ENCODE measurements at regions not wholly inside any gene's neighbourhood (a gene's known extent, or its start where the extent isn't known, plus 50 kb on each side); places are given as distances from the start of the nearest gene placed in this dataset.

DNA sequence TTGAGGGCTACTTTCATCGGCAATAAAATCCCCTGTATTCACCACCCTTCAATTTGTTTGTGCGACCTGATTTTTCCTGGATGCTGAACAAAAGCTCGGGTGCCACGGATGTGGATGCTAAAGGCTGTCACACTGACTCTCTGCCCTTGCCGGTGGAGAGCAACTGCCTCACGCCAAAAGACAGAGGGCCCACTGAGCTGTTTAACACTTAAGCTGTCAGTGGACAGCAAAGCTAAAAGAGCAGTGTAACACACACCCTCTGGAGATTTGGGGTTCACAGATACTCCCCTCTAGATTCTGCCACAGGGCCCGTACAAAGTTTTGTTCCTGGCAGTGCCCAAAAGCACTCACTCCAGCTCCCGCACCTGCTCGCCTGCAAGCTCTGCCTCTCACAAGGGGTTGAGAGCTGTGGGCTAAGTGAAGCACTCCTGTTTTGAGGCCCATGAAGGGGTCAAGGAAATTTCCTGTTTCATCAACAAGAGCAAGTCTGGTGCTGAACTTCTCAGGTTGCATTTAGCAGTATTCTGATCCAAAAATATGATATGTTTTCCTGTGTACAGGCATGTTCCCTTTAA, 1571.9 kb downstream of the ADGRL3 start:
- Histone ChIP-seq H3K56ac (ENCODE audit: insufficient read length, low read depth, low read length) (no peak overlapping the region), H3T11ph (ENCODE audit: low read length) (no peak overlapping the region), H3K27me3 (ENCODE audit: insufficient read depth, low read length) (no peaks in the 10 kb centered on the region), H2BK12ac (ENCODE audit: insufficient read length, low read depth, low read length) (no peak overlapping the region), H3K27ac (ENCODE audit: insufficient read length, low read depth, low read length) (no peak overlapping the region), H3K4me2 (ENCODE audit: insufficient read depth, insufficient read length, low read length) (no peak overlapping the region), H2AK5ac (ENCODE audit: insufficient read length, low read length) (no peak overlapping the region), H3K4ac (ENCODE audit: low read depth, low read length) (no peak overlapping the region), H4K8ac (replicated peaks; ENCODE audit: insufficient read length, low read depth, low read length) (no peak overlapping the region), H3K4me1 (ENCODE audit: insufficient read depth, low read length) (no peaks in the 10 kb centered on the region), H4K20me1 (ENCODE audit: control insufficient read depth, insufficient read depth, insufficient read length) (no peaks in the 10 kb centered on the region), H2BK20ac (ENCODE audit: low read depth, low read length, poor library complexity, severe bottlenecking) (no peak overlapping the region), H3K79me2 (ENCODE audit: insufficient read depth, low read length) (no peaks in the 10 kb centered on the region), H2BK15ac (ENCODE audit: low read depth, low read length) (no peak overlapping the region), H3K23ac (ENCODE audit: insufficient read length, low read depth, low read length) (no peak overlapping the region), H3K18ac (ENCODE audit: insufficient read length, low read depth, low read length) (no peak overlapping the region), H3K23me2 (ENCODE audit: insufficient read length, low read depth, low read length, poor library complexity, severe bottlenecking) (no peaks in the 10 kb centered on the region), H2BK5ac (ENCODE audit: insufficient read length, low read length) (no peak overlapping the region), H2AFZ (ENCODE audit: low read length) (no peak overlapping the region), H3K79me1 (ENCODE audit: insufficient read depth, low read depth, low read length, poor library complexity, severe bottlenecking) (no peaks in the 10 kb centered on the region), H3K14ac (ENCODE audit: insufficient read depth, low read length) (no peak overlapping the region), H3K9me3 (ENCODE audit: control insufficient read depth, low read depth, low read length) (no peaks in the 10 kb centered on the region), H3K9ac (ENCODE audit: extremely low read depth, insufficient read length, low read length) (no peak overlapping the region), H2BK120ac (ENCODE audit: low read depth, low read length, poor library complexity, severe bottlenecking) (no peak overlapping the region), H4K91ac (ENCODE audit: insufficient read length, low read depth, low read length) (no peak overlapping the region), H4K5ac (ENCODE audit: insufficient read length, low read depth, low read length) (no peak overlapping the region)
- H3K4me3 Mint-ChIP-seq: no peak overlapping the region
- no peaks in the 10 kb centered on the region for H3K36me3 Mint-ChIP-seq (ENCODE audit: insufficient read depth in 1 of 3, low read depth in 3 of 3)
- no peak for DNase-seq
- WGBS (ENCODE audit: extremely low coverage, insufficient read length, low lambda C conversion rate): no CpG with 5 or more reads among the region's 9 CpGs
- H3K9me3 Mint-ChIP-seq: no peaks in the 10 kb centered on the region
- no peak overlapping the region for H3K27ac Mint-ChIP-seq
- no peaks in the 10 kb centered on the region for H3K4me1 Mint-ChIP-seq
- no peaks in the 10 kb centered on the region for H3K27me3 Mint-ChIP-seq (ENCODE audit: low read depth)
- TF ChIP-seq, protein P1, sequence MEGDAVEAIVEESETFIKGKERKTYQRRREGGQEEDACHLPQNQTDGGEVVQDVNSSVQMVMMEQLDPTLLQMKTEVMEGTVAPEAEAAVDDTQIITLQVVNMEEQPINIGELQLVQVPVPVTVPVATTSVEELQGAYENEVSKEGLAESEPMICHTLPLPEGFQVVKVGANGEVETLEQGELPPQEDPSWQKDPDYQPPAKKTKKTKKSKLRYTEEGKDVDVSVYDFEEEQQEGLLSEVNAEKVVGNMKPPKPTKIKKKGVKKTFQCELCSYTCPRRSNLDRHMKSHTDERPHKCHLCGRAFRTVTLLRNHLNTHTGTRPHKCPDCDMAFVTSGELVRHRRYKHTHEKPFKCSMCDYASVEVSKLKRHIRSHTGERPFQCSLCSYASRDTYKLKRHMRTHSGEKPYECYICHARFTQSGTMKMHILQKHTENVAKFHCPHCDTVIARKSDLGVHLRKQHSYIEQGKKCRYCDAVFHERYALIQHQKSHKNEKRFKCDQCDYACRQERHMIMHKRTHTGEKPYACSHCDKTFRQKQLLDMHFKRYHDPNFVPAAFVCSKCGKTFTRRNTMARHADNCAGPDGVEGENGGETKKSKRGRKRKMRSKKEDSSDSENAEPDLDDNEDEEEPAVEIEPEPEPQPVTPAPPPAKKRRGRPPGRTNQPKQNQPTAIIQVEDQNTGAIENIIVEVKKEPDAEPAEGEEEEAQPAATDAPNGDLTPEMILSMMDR (conservative IDR thresholded peaks at IDR 0.05): no peak

Measured in H9 (cell line).